H9 (cell line): ENCODE measurements at regions not wholly inside any gene's neighbourhood (a gene's known extent, or its start where the extent isn't known, plus 50 kb on each side); places are given as distances from the start of the nearest gene placed in this dataset.

Experiments used
- DNase-seq: peaks from one replicate; pipeline ENCODE4 v3.0.0-alpha.2; 2017
- H2AFZ ChIP-seq: one replicate; pipeline ENCODE4 v1.6.1; 2013; ENCODE audit warnings: mild to moderate bottlenecking, low read length, control low read depth, moderate library complexity
- H2AK5ac ChIP-seq: 2 replicates; pipeline ENCODE4 v1.6.1; 2013; ENCODE audit warnings: low read length, control low read depth, mixed read lengths; ENCODE audit not compliant: insufficient read length
- H2BK120ac ChIP-seq: one replicate; pipeline ENCODE4 v1.6.1; 2013; ENCODE audit warnings: low read depth, mild to moderate bottlenecking, low read length, control low read depth, inconsistent platforms; ENCODE audit not compliant: poor library complexity, severe bottlenecking
- H2BK12ac ChIP-seq: 2 replicates; pipeline ENCODE4 v1.6.1; 2013; ENCODE audit warnings: low read length, control low read depth, mixed read lengths, low read depth; ENCODE audit not compliant: insufficient read length
- H2BK15ac ChIP-seq: 2 replicates; pipeline ENCODE4 v1.6.1; 2013; ENCODE audit warnings: low read depth, low read length, control low read depth
- H2BK20ac ChIP-seq: one replicate; pipeline ENCODE4 v1.6.1; 2013; ENCODE audit warnings: low read depth, mild to moderate bottlenecking, low read length, control low read depth, inconsistent platforms; ENCODE audit not compliant: poor library complexity, severe bottlenecking
- H2BK5ac ChIP-seq: 2 replicates; pipeline ENCODE4 v1.6.1; 2013; ENCODE audit warnings: low read length, control low read depth, mixed read lengths; ENCODE audit not compliant: insufficient read length
- H3K14ac ChIP-seq: 2 replicates; pipeline ENCODE4 v1.6.1; 2013; ENCODE audit warnings: low read length, control low read depth; ENCODE audit not compliant: insufficient read depth
- H3K18ac ChIP-seq: 2 replicates; pipeline ENCODE4 v1.6.1; 2013; ENCODE audit warnings: low read depth, mild to moderate bottlenecking, mixed read lengths, low read length, control low read depth; ENCODE audit not compliant: insufficient read length
- H3K23ac ChIP-seq: 2 replicates; pipeline ENCODE4 v1.6.1; 2013; ENCODE audit warnings: low read length, control low read depth, mixed read lengths, low read depth; ENCODE audit not compliant: insufficient read length
- H3K23me2 ChIP-seq: 2 replicates; pipeline ENCODE4 v1.6.1; 2013; ENCODE audit warnings: low read depth, mild to moderate bottlenecking, mixed read lengths, low read length, control low read depth; ENCODE audit not compliant: insufficient read length, poor library complexity, severe bottlenecking
- H3K27ac ChIP-seq: 2 replicates; pipeline ENCODE4 v1.5.1; 2013; ENCODE audit warnings: low read length, control low read depth, mixed read lengths, low read depth; ENCODE audit not compliant: insufficient read length
- H3K27me3 ChIP-seq: 2 replicates; pipeline ENCODE4 v1.6.1; 2013; ENCODE audit warnings: low read length, control low read depth, inconsistent platforms; ENCODE audit not compliant: insufficient read depth
- H3K4ac ChIP-seq: 2 replicates; pipeline ENCODE4 v1.6.1; 2013; ENCODE audit warnings: low read depth, mild to moderate bottlenecking, control low read depth, inconsistent platforms, low read length, moderate library complexity
- H3K4me1 ChIP-seq: 2 replicates; pipeline ENCODE4 v1.6.1; 2013; ENCODE audit warnings: low read length, control low read depth, inconsistent platforms; ENCODE audit not compliant: insufficient read depth
- H3K4me2 ChIP-seq: 2 replicates; pipeline ENCODE4 v1.6.1; 2013; ENCODE audit warnings: low read length, control low read depth, mixed read lengths; ENCODE audit not compliant: insufficient read length, insufficient read depth
- H3K56ac ChIP-seq: 2 replicates; pipeline ENCODE4 v1.6.1; 2013; ENCODE audit warnings: low read depth, mild to moderate bottlenecking, mixed read lengths, low read length, control low read depth; ENCODE audit not compliant: insufficient read length
- H3K79me1 ChIP-seq: 2 replicates; pipeline ENCODE4 v1.6.1; 2013; ENCODE audit warnings: low read depth, mild to moderate bottlenecking, moderate library complexity, low read length, control low read depth, inconsistent platforms; ENCODE audit not compliant: insufficient read depth, poor library complexity, severe bottlenecking
- H3K79me2 ChIP-seq: 2 replicates; pipeline ENCODE4 v1.6.1; 2013; ENCODE audit warnings: low read length, control low read depth, inconsistent platforms; ENCODE audit not compliant: insufficient read depth
- H3K9ac ChIP-seq: 2 replicates; pipeline ENCODE4 v1.6.1; 2013; ENCODE audit warnings: low read length, control low read depth, mixed read lengths; ENCODE audit not compliant: insufficient read length; ENCODE audit errors: extremely low read depth
- H3K9me3 ChIP-seq: one replicate; pipeline ENCODE4 v1.6.1; 2013; ENCODE audit warnings: low read depth, low read length, inconsistent platforms; ENCODE audit not compliant: control insufficient read depth
- H3T11ph ChIP-seq: one replicate; pipeline ENCODE4 v1.6.1; 2013; ENCODE audit warnings: mild to moderate bottlenecking, low read length, control low read depth, inconsistent platforms
- H4K20me1 ChIP-seq: one replicate; pipeline ENCODE4 v1.6.1; 2013; ENCODE audit not compliant: control insufficient read depth, insufficient read length, insufficient read depth
- H4K5ac ChIP-seq: 2 replicates; pipeline ENCODE4 v1.6.1; 2013; ENCODE audit warnings: low read depth, mild to moderate bottlenecking, mixed read lengths, low read length, control low read depth; ENCODE audit not compliant: insufficient read length
- H4K8ac ChIP-seq: replicated peaks from 2 replicates; pipeline ENCODE4 v1.6.1; 2013; ENCODE audit warnings: low read length, control low read depth, mixed read lengths, low read depth; ENCODE audit not compliant: insufficient read length
- H4K91ac ChIP-seq: 2 replicates; pipeline ENCODE4 v1.6.1; 2013; ENCODE audit warnings: low read depth, mild to moderate bottlenecking, moderate library complexity, mixed read lengths, low read length, control low read depth; ENCODE audit not compliant: insufficient read length
- H3K27ac Mint-ChIP-seq, 3 experiments: 2 replicates in 2 of 3; 3 replicates in 1 of 3; pipeline ENCODE4 v1.8.0; 2020 to 2021; ENCODE audit warnings: mixed read lengths in 3 of 3, mild to moderate bottlenecking in 1 of 3, moderate library complexity in 1 of 3
- H3K27me3 Mint-ChIP-seq: 2 replicates; pipeline ENCODE4 v1.8.0; 2021; ENCODE audit warnings: low read depth, mild to moderate bottlenecking, moderate library complexity, mixed read lengths
- H3K36me3 Mint-ChIP-seq, 3 experiments: 2 replicates in 2 of 3; 3 replicates in 1 of 3; pipeline ENCODE4 v1.8.0; 2020 to 2021; ENCODE audit warnings: low read depth in 3 of 3, mixed read lengths in 3 of 3; ENCODE audit not compliant: insufficient read depth in 1 of 3
- H3K4me1 Mint-ChIP-seq, 2 experiments: 2 replicates each; pipeline ENCODE4 v1.8.0; 2020; ENCODE audit warnings: mixed read lengths in 2 of 2
- H3K4me3 Mint-ChIP-seq, 2 experiments: 2 replicates in 1 of 2; 3 replicates in 1 of 2; pipeline ENCODE4 v1.8.0; 2020 to 2021; ENCODE audit warnings: mild to moderate bottlenecking in 2 of 2, mixed read lengths in 2 of 2, moderate library complexity in 1 of 2
- H3K9me3 Mint-ChIP-seq, 2 experiments: 2 replicates in 1 of 2; 3 replicates in 1 of 2; pipeline ENCODE4 v1.8.0; 2020; ENCODE audit warnings: mild to moderate bottlenecking in 2 of 2, mixed read lengths in 2 of 2, moderate library complexity in 1 of 2
- CTCF ChIP-seq: fragments of 200-600 bp; sonication (generic); conservative IDR thresholded peaks from 3 replicates; pipeline ENCODE4 v1.8.0; 2021; ENCODE audit warnings: antibody characterized with exemption, mild to moderate bottlenecking
- WGBS: extraction: QIAGEN DNeasy Blood & Tissue Kit; methylation state at CpG from one replicate; pipeline ENCODE4 v1.1.7; 2013; ENCODE audit warnings: missing lambda C conversion rate, low lambda C conversion rate, mixed read lengths; ENCODE audit not compliant: insufficient read length; ENCODE audit errors: extremely low coverage; 5-methylcytosine and 5-hydroxymethylcytosine counted together

- H4K5ac ChIP-seq = no peak overlapping the region
- no peaks in the 10 kb centered on the region for H3K27me3 Mint-ChIP-seq
- no peak overlapping the region for H2AFZ ChIP-seq
- no peaks in the 10 kb centered on the region for H3K27me3 ChIP-seq
- TF ChIP-seq CTCF = no peak
- H3K9me3 ChIP-seq = no peaks in the 10 kb centered on the region
- no peak overlapping the region for H3K27ac ChIP-seq
- no peak overlapping the region for H3K14ac ChIP-seq
- H2BK15ac ChIP-seq = no peak overlapping the region
- no peak overlapping the region for H3K9ac ChIP-seq
- no peak overlapping the region for H3K18ac ChIP-seq
- no peaks in the 10 kb centered on the region for H3K79me1 ChIP-seq
- H3K4me2 ChIP-seq = no peak overlapping the region
- H3K27ac Mint-ChIP-seq = no peak overlapping the region
- H3K4me1 Mint-ChIP-seq = no peaks in the 10 kb centered on the region
- no peaks in the 10 kb centered on the region for H3K4me1 ChIP-seq
- H2BK20ac ChIP-seq = no peak overlapping the region
- no peak overlapping the region for H3K56ac ChIP-seq
- no peak overlapping the region for H2BK120ac ChIP-seq
- no peaks in the 10 kb centered on the region for H3K23me2 ChIP-seq
- DNase-seq = no peak
- H3K36me3 Mint-ChIP-seq = no peaks in the 10 kb centered on the region
- no peak overlapping the region for H2AK5ac ChIP-seq
- H2BK12ac ChIP-seq = no peak overlapping the region
- H3K9me3 Mint-ChIP-seq = peaks cover 4 to 9% of the 10 kb centered on the region in 2 experiments; a peak in 4 of 5 replicates
- no peak overlapping the region for H4K91ac ChIP-seq
- H2BK5ac ChIP-seq = no peak overlapping the region
- no peak overlapping the region for H3T11ph ChIP-seq
- H3K23ac ChIP-seq = no peak overlapping the region
- H4K8ac ChIP-seq = no peak overlapping the region
- no CpG with 5 or more reads among the region's 1 CpG for WGBS
- no peak overlapping the region for H3K4me3 Mint-ChIP-seq
- H3K4ac ChIP-seq = no peak overlapping the region
- no peaks in the 10 kb centered on the region for H4K20me1 ChIP-seq
- no peaks in the 10 kb centered on the region for H3K79me2 ChIP-seq
Measured at GRCh38 chr9:100784755-100785154, 206.9 kb downstream of the CAVIN4 start.
